ENCODE measurements at regions not wholly inside any gene's neighbourhood (a gene's known extent, or its start where the extent isn't known, plus 50 kb on each side); places are given as distances from the start of the nearest gene placed in this dataset.

GRCh38 chr15:95932676-95933075 lies 397.8 kb upstream of the NR2F2 start:
- Histone ChIP-seq H3K4me3 (ENCODE audit: low read length) (no peak overlapping the region), H3K79me2 (ENCODE audit: low read length) (no peaks in the 10 kb centered on the region), H3K4me1 (ENCODE audit: low read length) (no peaks in the 10 kb centered on the region), H3K27ac (ENCODE audit: low read length) (no peak overlapping the region), H3K4me2 (ENCODE audit: low read length) (no peak overlapping the region), H4K20me1 (ENCODE audit: insufficient read depth, low read length) (no peaks in the 10 kb centered on the region), H3K27me3 (ENCODE audit: low read depth, low read length) (peaks cover 4% of the 10 kb centered on the region; the same call in 1 of the 2 replicates), H3K36me3 (replicated peaks; ENCODE audit: low read depth, low read length) (no peaks in the 10 kb centered on the region), H3K9ac (ENCODE audit: low read length) (no peak overlapping the region), H2AFZ (ENCODE audit: low read depth, low read length) (no peak overlapping the region), H3K9me3 (ENCODE audit: insufficient read depth, low read length) (no peaks in the 10 kb centered on the region)
- TF ChIP-seq EZH2phosphoT487 (IDR thresholded peaks at IDR 0.05; ENCODE audit: low read depth) (no peak), CTCF (IDR thresholded peaks at IDR 0.05; ENCODE audit: low read depth, low read length) (no peak)

- Histone ChIP-seq H3K4me3 (ENCODE audit: low read length) (no peak overlapping the region), H3K36me3 (replicated peaks; ENCODE audit: low read depth, low read length) (no peaks in the 10 kb centered on the region), H3K27me3 (ENCODE audit: low read depth, low read length) (peaks cover 4% of the 10 kb centered on the region; the same call in 1 of the 2 replicates), H4K20me1 (ENCODE audit: insufficient read depth, low read length) (no peaks in the 10 kb centered on the region), H3K4me2 (ENCODE audit: low read length) (no peak overlapping the region), H3K27ac (ENCODE audit: low read length) (no peak overlapping the region), H3K9me3 (ENCODE audit: insufficient read depth, low read length) (no peaks in the 10 kb centered on the region), H3K4me1 (ENCODE audit: low read length) (no peaks in the 10 kb centered on the region), H3K79me2 (ENCODE audit: low read length) (no peaks in the 10 kb centered on the region), H3K9ac (ENCODE audit: low read length) (no peak overlapping the region), H2AFZ (ENCODE audit: low read depth, low read length) (no peak overlapping the region)
- TF ChIP-seq EZH2phosphoT487 (IDR thresholded peaks at IDR 0.05; ENCODE audit: low read depth) (no peak), CTCF (IDR thresholded peaks at IDR 0.05; ENCODE audit: low read depth, low read length) (no peak)
Measured at GRCh38 chr15:95935852-95936251, 394.6 kb upstream of the NR2F2 start.

- Histone ChIP-seq H3K36me3 (replicated peaks; ENCODE audit: low read depth, low read length) (no peaks in the 10 kb centered on the region), H3K79me2 (ENCODE audit: low read length) (no peaks in the 10 kb centered on the region), H3K9ac (ENCODE audit: low read length) (no peak overlapping the region), H3K9me3 (ENCODE audit: insufficient read depth, low read length) (no peaks in the 10 kb centered on the region), H3K4me3 (ENCODE audit: low read length) (no peak overlapping the region), H4K20me1 (ENCODE audit: insufficient read depth, low read length) (no peaks in the 10 kb centered on the region), H3K27me3 (ENCODE audit: low read depth, low read length) (peaks cover 4% of the 10 kb centered on the region; the same call in 1 of the 2 replicates), H3K4me2 (ENCODE audit: low read length) (no peak overlapping the region), H3K4me1 (ENCODE audit: low read length) (no peaks in the 10 kb centered on the region), H3K27ac (ENCODE audit: low read length) (no peak overlapping the region), H2AFZ (ENCODE audit: low read depth, low read length) (no peak overlapping the region)
- no peak for TF ChIP-seq EZH2phosphoT487 (IDR thresholded peaks at IDR 0.05; ENCODE audit: low read depth)
- no peak for TF ChIP-seq CTCF (IDR thresholded peaks at IDR 0.05; ENCODE audit: low read depth, low read length)
Measured at GRCh38 chr15:95937128-95937528, 393.4 kb upstream of the NR2F2 start.

GRCh38 chr15:95940431-95940985 lies 390.0 kb upstream of the NR2F2 start:
- Histone ChIP-seq H4K20me1 (ENCODE audit: insufficient read depth, low read length) (no peaks in the 10 kb centered on the region), H3K27me3 (ENCODE audit: low read depth, low read length) (peaks cover 4% of the 10 kb centered on the region; the same call in 1 of the 2 replicates), H3K79me2 (ENCODE audit: low read length) (no peaks in the 10 kb centered on the region), H3K4me1 (ENCODE audit: low read length) (no peaks in the 10 kb centered on the region), H2AFZ (ENCODE audit: low read depth, low read length) (no peak overlapping the region), H3K9me3 (ENCODE audit: insufficient read depth, low read length) (no peaks in the 10 kb centered on the region), H3K4me2 (ENCODE audit: low read length) (no peak overlapping the region), H3K9ac (ENCODE audit: low read length) (no peak overlapping the region), H3K36me3 (replicated peaks; ENCODE audit: low read depth, low read length) (no peaks in the 10 kb centered on the region), H3K4me3 (ENCODE audit: low read length) (no peak overlapping the region), H3K27ac (ENCODE audit: low read length) (no peak overlapping the region)
- TF ChIP-seq EZH2phosphoT487 (IDR thresholded peaks at IDR 0.05; ENCODE audit: low read depth) (no peak), CTCF (IDR thresholded peaks at IDR 0.05; ENCODE audit: low read depth, low read length) (no peak)

Data from OCI-LY3 (cell line).